ENCODE measurements at regions not wholly inside any gene's neighbourhood (a gene's known extent, or its start where the extent isn't known, plus 50 kb on each side); places are given as distances from the start of the nearest gene placed in this dataset.
"Not testable (repeated sequence)": the region's sequence is repeated elsewhere in the genome, so short reads cannot be mapped to it uniquely, and the experiment has no call there.

GRCh38 chr1:41978986-41979385, 60.3 kb upstream of the HIVEP3 start:
- no peak for DNase-seq

- DNase-seq: no peak
Observed at GRCh38 chr1:41977326-41977725, 58.6 kb upstream of the HIVEP3 start.

GRCh38 chr1:41976671-41977070, 57.9 kb upstream of the HIVEP3 start:
- no peak for DNase-seq

GRCh38 chr1:41975850-41976569, 57.3 kb upstream of the HIVEP3 start:
- no peak for DNase-seq

- no peak for DNase-seq
Observed at GRCh38 chr1:41975121-41975520, 56.4 kb upstream of the HIVEP3 start.

GRCh38 chr1:41968557-41968956, 49.8 kb upstream of the HIVEP3 start:
- not testable (repeated sequence) for DNase-seq

All from Kasumi-1 (cell line).